Esophagus (tissue), 2 donors: ENCODE measurements at regions not wholly inside any gene's neighbourhood (a gene's known extent, or its start where the extent isn't known, plus 50 kb on each side); places are given as distances from the start of the nearest gene placed in this dataset.

Experiments
- H3K27ac ChIP-seq, 2 donors: one replicate each; pipeline ENCODE4 v1.5.1; 2013; ENCODE audit warnings: low read depth in 2 of 2, mild to moderate bottlenecking in 2 of 2, inconsistent platforms in 1 of 2, low read length in 1 of 2, moderate library complexity in 1 of 2
- H3K27me3 ChIP-seq, 2 donors: one replicate each; pipeline ENCODE4 v1.6.1; 2013; ENCODE audit warnings: low read length in 2 of 2, control low read depth in 1 of 2, mild to moderate bottlenecking in 1 of 2; ENCODE audit not compliant: insufficient read depth in 2 of 2, control insufficient read depth in 1 of 2
- H3K36me3 ChIP-seq, 2 donors: one replicate each; pipeline ENCODE4 v1.6.1; 2013; ENCODE audit warnings: low read length in 1 of 2; ENCODE audit not compliant: control insufficient read depth in 2 of 2, insufficient read depth in 2 of 2
- H3K4me1 ChIP-seq, 2 donors: one replicate each; pipeline ENCODE4 v1.6.1; 2013; ENCODE audit warnings: low read length in 1 of 2; ENCODE audit not compliant: control insufficient read depth in 2 of 2, insufficient read depth in 2 of 2
- H3K4me3 ChIP-seq, 2 donors: one replicate each; pipeline ENCODE4 v1.5.1; 2013; ENCODE audit warnings: low read length in 2 of 2, mild to moderate bottlenecking in 2 of 2, low read depth in 1 of 2, moderate library complexity in 1 of 2
- H3K9me3 ChIP-seq, 2 donors: one replicate each; pipeline ENCODE4 v1.6.1; 2013; ENCODE audit warnings: mild to moderate bottlenecking in 2 of 2, low read depth in 1 of 2, low read length in 1 of 2, moderate library complexity in 1 of 2; ENCODE audit not compliant: control insufficient read depth in 2 of 2, insufficient read depth in 1 of 2
- WGBS, 2 donors: extraction: QIAGEN DNeasy Blood & Tissue Kit; methylation state at CpG; one replicate each; pipeline ENCODE4 v1.1.7; 2013; 5-methylcytosine and 5-hydroxymethylcytosine counted together
- donor health status: healthy with polysubstance abuse.
- donor health status: Bipolar disorder and iron deficiency.

DNA sequence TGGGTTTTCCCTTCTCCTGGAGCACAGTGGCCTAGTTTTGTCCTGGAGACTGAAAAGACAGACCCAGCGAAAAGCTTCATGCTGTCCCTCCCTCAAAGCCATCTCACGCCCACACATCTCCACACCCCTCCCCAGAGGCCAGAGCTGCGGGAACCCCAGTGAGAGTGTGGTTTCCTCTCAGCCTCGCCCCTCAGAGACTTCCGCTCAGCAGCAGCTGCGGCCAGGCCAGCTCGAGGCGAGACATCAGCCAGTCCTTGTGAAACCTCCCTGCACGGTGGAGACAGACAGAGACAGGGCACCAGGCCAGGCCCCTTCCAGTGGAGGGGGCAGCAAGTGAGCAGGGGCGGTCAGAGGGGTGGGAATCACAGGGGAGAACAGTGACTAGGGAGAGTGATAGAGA lies 77.0 kb upstream of the TNRC6C start:
- Histone ChIP-seq H3K27ac (peak overlapping the region; percentile 63 to 77), H3K4me3 (no peak overlapping the region), H3K4me1 (peaks cover 0 to 12% of the 10 kb centered on the region in 2 donors), H3K36me3 (no peaks in the 10 kb centered on the region), H3K9me3 (no peaks in the 10 kb centered on the region), H3K27me3 (no peaks in the 10 kb centered on the region)
- 19 to 26% methylated on average over 10 of the region's 10 CpGs for WGBS, 2 donors

DNA sequence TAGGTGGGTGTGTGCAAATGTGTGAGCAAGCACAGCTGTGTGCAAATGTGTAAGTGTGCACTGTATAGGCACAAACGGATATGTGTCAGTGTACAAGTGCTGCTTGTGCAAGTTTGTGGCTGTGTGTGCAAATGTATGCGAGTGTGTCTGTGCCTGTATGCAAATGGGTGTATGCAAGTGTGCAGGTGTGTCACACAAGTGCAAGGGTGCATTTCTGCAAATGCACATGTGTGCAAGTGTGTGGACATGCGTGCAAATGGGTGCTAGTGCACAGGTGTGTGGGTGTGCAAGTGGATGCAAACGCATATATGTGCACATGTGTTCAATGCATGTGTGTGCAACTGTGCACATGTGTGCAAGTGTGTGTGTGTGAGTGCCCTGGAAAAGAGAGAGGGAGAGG lies 76.5 kb upstream of the TNRC6C start:
- Histone ChIP-seq H3K36me3 (no peaks in the 10 kb centered on the region), H3K4me3 (no peak overlapping the region), H3K27ac (peak overlapping the region in 1 of 2 donors; percentile 56), H3K9me3 (no peaks in the 10 kb centered on the region), H3K4me1 (peaks cover 0 to 12% of the 10 kb centered on the region in 2 donors), H3K27me3 (no peaks in the 10 kb centered on the region)
- 67 to 72% methylated on average over 4 of the region's 4 CpGs for WGBS, 2 donors

DNA sequence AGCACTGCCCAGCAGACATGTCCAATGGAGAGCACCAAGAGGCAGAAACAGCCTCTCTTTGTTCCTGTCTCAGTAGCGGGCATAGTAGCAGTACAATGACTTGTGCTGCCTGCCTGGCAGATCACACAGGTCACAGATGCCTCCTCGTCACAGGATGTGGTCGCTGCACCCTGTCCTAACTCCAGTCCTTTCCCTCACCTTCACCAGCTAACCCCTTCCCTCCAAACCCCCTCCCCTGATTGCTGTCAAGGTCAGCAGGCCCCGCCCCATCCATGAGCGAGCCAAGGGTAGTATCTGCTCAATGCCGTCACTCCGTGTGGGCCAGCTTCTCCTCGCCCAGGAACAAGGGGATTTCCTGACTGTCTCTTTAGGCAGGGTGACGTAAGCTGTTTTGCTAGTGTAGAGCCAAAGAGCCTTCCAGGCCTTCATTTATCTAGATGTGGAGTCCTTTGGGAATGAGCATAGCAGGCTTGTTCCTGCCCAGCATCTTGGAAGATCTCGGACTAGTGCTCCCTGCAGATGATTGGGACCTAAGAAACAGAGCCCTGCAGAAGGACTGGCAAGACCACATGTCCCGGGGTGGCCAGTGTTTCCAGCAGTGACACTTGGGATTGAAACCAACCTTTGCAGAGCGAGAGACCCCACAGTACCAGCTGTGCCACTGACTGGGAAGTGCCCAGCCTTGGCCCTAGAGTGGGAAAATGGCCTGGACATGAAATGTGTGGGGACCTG lies 75.9 kb upstream of the TNRC6C start:
- Histone ChIP-seq H3K27me3 (no peaks in the 10 kb centered on the region), H3K9me3 (no peaks in the 10 kb centered on the region), H3K36me3 (no peaks in the 10 kb centered on the region), H3K27ac (peak overlapping the region; percentile 56), H3K4me3 (no peak overlapping the region), H3K4me1 (peaks cover 0 to 14% of the 10 kb centered on the region in 2 donors)
- 30% methylated on average over 12 of the region's 12 CpGs for WGBS, 2 donors

DNA sequence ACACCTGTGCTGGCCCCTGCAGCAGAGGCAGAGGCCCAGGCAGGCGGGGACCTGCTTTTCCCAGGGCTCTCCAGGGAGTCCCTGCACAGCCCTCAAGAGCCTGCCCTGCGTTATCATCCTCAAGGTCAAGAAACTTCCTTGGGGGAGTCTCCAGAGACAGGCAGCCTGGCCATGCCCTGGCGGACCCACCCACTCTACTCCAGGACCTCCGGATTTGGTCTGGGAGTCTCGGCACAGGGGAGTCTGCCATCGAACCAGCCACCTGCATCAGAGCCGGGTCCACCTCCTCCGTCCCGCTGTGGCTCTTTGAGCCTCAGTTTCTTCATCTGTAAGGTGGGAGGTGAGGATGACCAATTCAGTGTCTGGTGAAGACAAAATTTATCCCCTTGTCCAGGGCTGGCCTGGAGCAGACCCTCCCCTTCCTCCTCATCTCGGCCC lies 75.3 kb upstream of the TNRC6C start:
- Histone ChIP-seq H3K4me1 (peaks cover 0 to 15% of the 10 kb centered on the region in 2 donors), H3K36me3 (no peaks in the 10 kb centered on the region), H3K27ac (peak overlapping the region; percentile 56), H3K4me3 (no peak overlapping the region), H3K27me3 (no peaks in the 10 kb centered on the region), H3K9me3 (no peaks in the 10 kb centered on the region)
- 90 to 92% methylated on average over 10 of the region's 10 CpGs for WGBS, 2 donors

GRCh38 chr17:77884019-77884418 lies 74.5 kb upstream of the TNRC6C start:
- H3K9me3 ChIP-seq, result no peaks in the 10 kb centered on the region
- no peaks in the 10 kb centered on the region for H3K36me3 ChIP-seq
- H3K27me3 ChIP-seq, result no peaks in the 10 kb centered on the region
- 74 to 78% methylated on average over 11 of the region's 11 CpGs for WGBS, 2 donors
- H3K27ac ChIP-seq, result no peak overlapping the region
- H3K4me1 ChIP-seq, result peaks cover 0 to 15% of the 10 kb centered on the region in 2 donors
- no peak overlapping the region for H3K4me3 ChIP-seq

GRCh38 chr17:77884967-77885641 lies 73.4 kb upstream of the TNRC6C start:
- H3K4me1 ChIP-seq, result peaks cover 0 to 15% of the 10 kb centered on the region in 2 donors
- H3K9me3 ChIP-seq, result no peaks in the 10 kb centered on the region
- H3K4me3 ChIP-seq, result no peak overlapping the region
- no peak overlapping the region for H3K27ac ChIP-seq
- WGBS, 2 donors, result 71 to 73% methylated on average over 4 of the region's 4 CpGs
- no peaks in the 10 kb centered on the region for H3K27me3 ChIP-seq
- H3K36me3 ChIP-seq, result no peaks in the 10 kb centered on the region

- Histone ChIP-seq H3K27me3 (no peaks in the 10 kb centered on the region), H3K4me1 (peaks cover 0 to 15% of the 10 kb centered on the region in 2 donors), H3K27ac (no peak overlapping the region), H3K4me3 (no peak overlapping the region), H3K9me3 (no peaks in the 10 kb centered on the region), H3K36me3 (no peaks in the 10 kb centered on the region)
- 53 to 63% methylated on average over 8 of the region's 8 CpGs for WGBS, 2 donors
Measured at GRCh38 chr17:77885678-77886386, 72.7 kb upstream of the TNRC6C start.

- Histone ChIP-seq H3K36me3 (no peaks in the 10 kb centered on the region), H3K9me3 (no peaks in the 10 kb centered on the region), H3K27me3 (no peaks in the 10 kb centered on the region), H3K4me1 (peaks cover 0 to 15% of the 10 kb centered on the region in 2 donors), H3K4me3 (no peak overlapping the region), H3K27ac (no peak overlapping the region)
- 45 to 62% methylated on average over 13 of the region's 13 CpGs for WGBS, 2 donors
Measured at GRCh38 chr17:77886387-77886728, 72.1 kb upstream of the TNRC6C start.

GRCh38 chr17:77887110-77887463 lies 71.4 kb upstream of the TNRC6C start:
- H3K4me3 ChIP-seq, result peak overlapping the region in 1 of 2 donors; percentile 49

More at GRCh38 chr17:77887110-77887463, 71.4 kb upstream of the TNRC6C start:
- 55 to 61% methylated on average over 4 of the region's 4 CpGs for WGBS, 2 donors
- Histone ChIP-seq H3K4me1 (peaks cover 0 to 12% of the 10 kb centered on the region in 2 donors), H3K36me3 (no peaks in the 10 kb centered on the region), H3K9me3 (no peaks in the 10 kb centered on the region), H3K27me3 (no peaks in the 10 kb centered on the region), H3K27ac (peak overlapping the region; percentile 32 to 69)
